Left lung (tissue), 4 donors: ENCODE measurements at regions not wholly inside any gene's neighbourhood (a gene's known extent, or its start where the extent isn't known, plus 50 kb on each side); places are given as distances from the start of the nearest gene placed in this dataset.

ENCODE experiments used
- ATAC-seq: fragments of 200-7000 bp; cut with Tn5 transposase; one replicate; pipeline ENCODE4 v1.9.1; 2020; ENCODE audit warnings: moderate library complexity
- DNase-seq, 4 donors: peaks; one replicate each; pipeline ENCODE4 v3.0.0-alpha.2; 2013 to 2020
- H3K27ac ChIP-seq, 2 donors: fragments of 200-600 bp; sonication (generic) in 1 of 2; one replicate each; pipeline versions ENCODE4 v1.5.0 to v1.8.0; 2020 to 2021
- H3K27me3 ChIP-seq, 2 donors: fragments of 200-600 bp; sonication (generic) in 1 of 2; one replicate each; pipeline versions ENCODE4 v1.5.0 to v1.8.0; 2020 to 2021
- H3K36me3 ChIP-seq, 2 donors: fragments of 200-600 bp; sonication (generic) in 1 of 2; one replicate each; pipeline versions ENCODE4 v1.5.0 to v1.8.0; 2020 to 2021
- H3K4me1 ChIP-seq, 2 donors: fragments of 200-600 bp; one replicate each; pipeline ENCODE4 v1.8.0; 2021
- H3K4me3 ChIP-seq, 2 donors: fragments of 200-600 bp; sonication (generic) in 1 of 2; one replicate each; pipeline versions ENCODE4 v1.5.0 to v1.8.0; 2020 to 2021; ENCODE audit warnings: mild to moderate bottlenecking in 1 of 2
- H3K9me3 ChIP-seq, 2 donors: fragments of 200-600 bp; sonication (generic) in 1 of 2; one replicate each; pipeline versions ENCODE4 v1.5.0 to v1.8.0; 2020 to 2021
- intact Hi-C, 2 donors: fragments of 100-400 bp; cut with DNase I; formaldehyde crosslinking; loops; one replicate each; pipeline versions ENCODE4 v1.11.2 to v1.14.2; 2022
- TF ChIP-seq, protein P1 (sequence below), 2 donors: fragments of 200-600 bp; sonication (generic) in 1 of 2; IDR thresholded peaks; one replicate each; pipeline versions ENCODE4 v1.5.0 to v1.8.0; 2021; ENCODE audit warnings: antibody characterized with exemption in 2 of 2
- donor health status: DM: no; HTN: yes; CAD: no.
- donor health status: DM: no; HTN: no; CAD: no.

DNA sequence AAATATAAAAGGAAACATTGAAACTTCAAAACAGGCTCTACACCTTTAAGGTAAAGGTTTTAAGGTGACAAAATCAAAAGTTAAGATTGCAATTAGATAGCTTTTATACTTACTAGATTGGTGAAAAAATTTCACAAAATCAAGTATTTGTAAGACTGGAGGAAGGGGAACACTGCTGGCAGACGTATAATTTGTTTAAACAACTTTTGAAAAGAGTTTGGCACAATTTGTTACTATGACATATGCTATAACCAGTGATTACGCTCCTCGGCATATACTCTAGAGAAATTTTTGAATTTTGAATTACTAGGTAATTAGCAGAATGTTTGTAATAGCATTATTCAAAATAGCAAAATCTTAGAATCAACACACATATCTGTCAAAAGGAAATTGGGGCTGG, 425.0 kb downstream of the LRRIQ3 start:
- intact Hi-C loops = no loop called here
- no peak for DNase-seq
- no peak for ATAC-seq
- H3K4me1 ChIP-seq = no peaks in the 10 kb centered on the region
- H3K9me3 ChIP-seq = peaks cover 0 to 17% of the 10 kb centered on the region in 2 donors
- no peaks in the 10 kb centered on the region for H3K27me3 ChIP-seq
- H3K36me3 ChIP-seq = no peaks in the 10 kb centered on the region
- H3K27ac ChIP-seq = no peak overlapping the region
- no peak overlapping the region for H3K4me3 ChIP-seq
- TF ChIP-seq, protein P1, sequence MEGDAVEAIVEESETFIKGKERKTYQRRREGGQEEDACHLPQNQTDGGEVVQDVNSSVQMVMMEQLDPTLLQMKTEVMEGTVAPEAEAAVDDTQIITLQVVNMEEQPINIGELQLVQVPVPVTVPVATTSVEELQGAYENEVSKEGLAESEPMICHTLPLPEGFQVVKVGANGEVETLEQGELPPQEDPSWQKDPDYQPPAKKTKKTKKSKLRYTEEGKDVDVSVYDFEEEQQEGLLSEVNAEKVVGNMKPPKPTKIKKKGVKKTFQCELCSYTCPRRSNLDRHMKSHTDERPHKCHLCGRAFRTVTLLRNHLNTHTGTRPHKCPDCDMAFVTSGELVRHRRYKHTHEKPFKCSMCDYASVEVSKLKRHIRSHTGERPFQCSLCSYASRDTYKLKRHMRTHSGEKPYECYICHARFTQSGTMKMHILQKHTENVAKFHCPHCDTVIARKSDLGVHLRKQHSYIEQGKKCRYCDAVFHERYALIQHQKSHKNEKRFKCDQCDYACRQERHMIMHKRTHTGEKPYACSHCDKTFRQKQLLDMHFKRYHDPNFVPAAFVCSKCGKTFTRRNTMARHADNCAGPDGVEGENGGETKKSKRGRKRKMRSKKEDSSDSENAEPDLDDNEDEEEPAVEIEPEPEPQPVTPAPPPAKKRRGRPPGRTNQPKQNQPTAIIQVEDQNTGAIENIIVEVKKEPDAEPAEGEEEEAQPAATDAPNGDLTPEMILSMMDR (IDR thresholded peaks at IDR 0.05) = no peak

DNA sequence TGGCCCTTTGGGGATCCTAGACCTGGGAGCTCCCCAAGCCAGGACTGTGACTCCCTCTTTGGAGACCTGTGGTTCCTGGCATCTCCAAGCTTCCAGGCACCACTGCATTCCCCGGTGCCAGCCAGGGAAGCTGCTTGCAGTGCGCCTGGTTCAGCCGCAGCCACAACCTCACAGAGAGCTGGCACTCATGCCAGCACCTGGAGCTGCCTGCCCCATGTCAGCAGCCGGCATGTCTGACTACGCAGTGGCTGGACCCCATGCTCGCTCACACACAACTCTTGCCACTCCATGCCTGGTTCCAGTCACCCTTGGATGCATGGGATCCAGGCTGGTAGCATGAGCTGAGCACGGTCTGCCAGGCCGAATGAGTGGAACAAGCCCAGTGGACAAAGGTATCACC, 426.6 kb downstream of the LRRIQ3 start:
- Histone ChIP-seq H3K9me3 (peaks cover 0 to 17% of the 10 kb centered on the region in 2 donors), H3K4me3 (no peak overlapping the region), H3K27ac (no peak overlapping the region), H3K27me3 (no peaks in the 10 kb centered on the region), H3K4me1 (no peaks in the 10 kb centered on the region), H3K36me3 (no peaks in the 10 kb centered on the region)
- TF ChIP-seq, protein P1 (IDR thresholded peaks at IDR 0.05) = no peak
- intact Hi-C loops = no loop called here
- DNase-seq (no peak), ATAC-seq (no peak)

DNA sequence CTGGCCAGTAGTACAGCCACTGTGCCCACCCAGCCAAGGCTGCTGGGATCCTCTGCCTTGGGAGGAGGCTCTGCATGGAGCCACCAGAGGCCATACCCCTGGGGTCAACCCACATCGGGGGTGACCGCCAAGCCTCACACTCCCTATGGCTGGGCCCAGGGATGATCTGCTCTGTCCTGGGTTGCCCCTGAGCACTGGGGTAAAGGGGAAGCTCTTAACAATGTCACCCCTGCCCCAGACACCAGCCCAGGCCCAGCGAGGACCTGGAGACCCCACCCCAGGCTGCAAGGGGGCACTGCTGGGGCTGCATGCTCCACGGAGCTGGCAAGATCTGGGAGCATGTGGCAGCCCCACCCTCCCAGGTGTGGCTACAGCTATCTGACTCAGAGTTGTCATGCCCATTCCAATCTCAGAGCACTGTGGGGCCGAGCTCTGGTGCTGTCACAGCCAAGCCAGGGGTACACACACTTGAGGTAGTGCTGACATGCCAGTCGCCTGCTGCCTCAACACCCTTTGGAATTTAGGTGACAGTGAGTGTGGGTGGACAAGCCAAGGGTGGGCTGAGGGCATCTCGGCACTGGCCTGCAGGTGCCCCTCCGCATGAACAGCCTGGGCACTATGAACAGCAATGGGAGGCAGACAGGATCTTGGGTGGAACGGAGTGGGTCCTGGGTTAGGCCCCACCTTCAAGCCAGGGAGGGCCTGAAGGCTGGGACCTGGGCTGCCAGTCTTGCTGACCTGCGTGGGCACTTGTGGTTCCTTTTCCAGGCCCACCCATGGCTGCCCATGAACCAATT, 427.7 kb downstream of the LRRIQ3 start:
- ATAC-seq (no peak), DNase-seq (no peak)
- intact Hi-C loops = no loop called here

DNA sequence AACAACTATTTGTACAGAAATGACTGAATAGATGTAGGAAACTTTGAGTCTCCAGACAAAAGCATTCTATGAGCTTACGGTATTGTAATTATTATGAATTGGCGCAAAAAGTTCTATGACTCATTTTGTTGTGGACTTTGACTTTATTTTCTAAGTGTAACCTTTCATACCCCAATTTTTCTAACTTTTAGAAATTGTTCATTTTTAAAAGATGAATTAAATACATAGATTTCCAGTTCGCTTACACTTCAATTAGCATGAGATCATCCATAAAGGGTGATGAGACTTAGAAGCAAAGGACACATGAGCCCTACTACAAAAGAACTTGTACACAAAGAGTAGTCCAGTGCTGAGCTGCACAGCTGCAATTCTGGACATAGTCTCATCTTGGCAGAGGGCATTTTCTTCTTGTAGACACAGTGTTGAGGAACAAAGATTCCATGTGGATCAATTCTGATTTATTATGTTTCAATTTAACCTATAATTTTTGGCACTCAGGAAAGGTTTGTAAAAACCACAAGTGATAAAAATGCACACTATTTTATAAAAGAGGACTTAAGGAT, 431.1 kb downstream of the LRRIQ3 start:
- Histone ChIP-seq H3K4me3 (no peak overlapping the region), H3K4me1 (no peaks in the 10 kb centered on the region), H3K27ac (no peak overlapping the region), H3K27me3 (no peaks in the 10 kb centered on the region), H3K9me3 (peaks cover 0 to 17% of the 10 kb centered on the region in 2 donors), H3K36me3 (no peaks in the 10 kb centered on the region)
- ATAC-seq (no peak), DNase-seq (no peak)
- intact Hi-C loops = no loop called here
- TF ChIP-seq, protein P1 (IDR thresholded peaks at IDR 0.05) = no peak

More for the DNA sequence above, 427.7 kb downstream of the LRRIQ3 start:
- H3K36me3 ChIP-seq = no peaks in the 10 kb centered on the region
- H3K4me3 ChIP-seq = no peak overlapping the region
- H3K27ac ChIP-seq = no peak overlapping the region
- peaks cover 0 to 17% of the 10 kb centered on the region in 2 donors for H3K9me3 ChIP-seq
- no peaks in the 10 kb centered on the region for H3K4me1 ChIP-seq
- TF ChIP-seq, protein P1 (IDR thresholded peaks at IDR 0.05) = no peak
- H3K27me3 ChIP-seq = no peaks in the 10 kb centered on the region

DNA sequence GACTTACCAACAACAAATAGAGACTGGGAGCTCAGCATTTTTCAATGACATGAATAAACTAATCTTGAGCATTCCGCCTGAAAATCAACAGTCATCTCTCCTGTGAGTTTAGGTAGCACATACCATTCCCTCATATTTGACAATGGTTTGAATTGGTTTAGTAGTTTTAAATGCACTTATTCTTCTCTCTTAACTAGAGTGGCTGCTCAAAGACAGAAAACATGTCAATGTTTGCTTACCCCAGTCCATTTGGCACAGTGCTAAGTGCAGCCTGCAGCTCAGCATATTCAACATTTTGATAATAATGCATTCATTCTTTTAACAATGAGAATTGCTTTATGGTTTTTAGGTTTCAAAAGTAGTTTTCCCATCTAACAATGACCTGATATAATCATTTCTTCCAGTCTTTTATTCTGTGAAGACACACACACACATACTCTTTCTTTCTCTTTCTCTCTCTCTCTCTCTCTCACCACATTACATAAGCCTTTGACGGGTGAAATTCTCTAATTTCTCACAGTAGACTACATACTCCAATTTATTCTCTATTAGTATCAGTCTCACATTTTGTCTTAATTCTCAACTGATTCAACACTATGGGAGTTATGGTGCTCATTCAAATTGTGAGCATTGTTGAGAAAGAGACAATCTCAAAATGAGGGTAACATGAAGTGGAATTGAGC, 432.3 kb downstream of the LRRIQ3 start:
- Histone ChIP-seq H3K4me1 (no peaks in the 10 kb centered on the region), H3K27ac (no peak overlapping the region), H3K27me3 (no peaks in the 10 kb centered on the region), H3K9me3 (peaks cover 0 to 8% of the 10 kb centered on the region in 2 donors), H3K4me3 (no peak overlapping the region), H3K36me3 (no peaks in the 10 kb centered on the region)
- intact Hi-C loops = no loop called here
- TF ChIP-seq, protein P1 (IDR thresholded peaks at IDR 0.05) = no peak
- ATAC-seq = peak; percentile 84
- peak in 1 of 4 donors; percentile 4 for DNase-seq
